GM19035 (cell line): ENCODE measurements at regions not wholly inside any gene's neighbourhood (a gene's known extent, or its start where the extent isn't known, plus 50 kb on each side); places are given as distances from the start of the nearest gene placed in this dataset.

Experiments used
- ATAC-seq: cut with Tn5 transposase; IDR thresholded peaks from one replicate; pipeline ENCODE4 v1.9.1; 2021; ENCODE audit not compliant: unreplicated experiment

DNA sequence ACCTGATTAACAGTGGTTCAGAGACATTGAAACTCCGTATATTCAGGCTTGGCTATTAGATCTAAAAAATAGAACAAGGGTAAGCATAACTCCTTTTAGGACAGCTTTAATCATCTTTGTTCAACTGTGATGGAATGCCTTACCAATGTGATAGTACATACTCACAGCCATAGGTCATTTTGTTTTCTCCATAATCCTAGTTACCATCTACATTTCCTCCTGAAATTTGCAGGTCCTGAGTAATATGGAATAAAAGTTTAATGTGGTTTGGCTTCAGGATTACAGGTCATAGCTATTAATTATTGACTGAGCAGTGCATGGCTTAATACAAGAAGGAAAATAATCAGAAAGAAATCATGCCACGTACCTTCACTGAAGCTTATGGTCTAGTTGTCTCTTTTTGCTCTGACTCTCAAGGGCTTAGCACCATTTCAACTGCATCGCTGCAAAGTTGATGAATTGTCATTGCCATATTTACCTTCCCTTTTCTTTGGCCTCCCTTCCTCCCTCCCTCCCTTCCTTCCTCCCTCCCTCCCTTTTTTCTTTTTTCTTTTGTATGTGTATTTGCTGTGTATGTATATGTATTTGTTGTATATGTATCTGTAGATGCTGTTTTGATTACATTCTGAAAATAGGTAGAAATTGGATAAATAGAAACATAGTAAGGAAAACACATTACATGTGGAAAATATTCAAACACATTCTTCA, 250.9 kb upstream of the ZNF608 start:
- ATAC-seq, result no peak

DNA sequence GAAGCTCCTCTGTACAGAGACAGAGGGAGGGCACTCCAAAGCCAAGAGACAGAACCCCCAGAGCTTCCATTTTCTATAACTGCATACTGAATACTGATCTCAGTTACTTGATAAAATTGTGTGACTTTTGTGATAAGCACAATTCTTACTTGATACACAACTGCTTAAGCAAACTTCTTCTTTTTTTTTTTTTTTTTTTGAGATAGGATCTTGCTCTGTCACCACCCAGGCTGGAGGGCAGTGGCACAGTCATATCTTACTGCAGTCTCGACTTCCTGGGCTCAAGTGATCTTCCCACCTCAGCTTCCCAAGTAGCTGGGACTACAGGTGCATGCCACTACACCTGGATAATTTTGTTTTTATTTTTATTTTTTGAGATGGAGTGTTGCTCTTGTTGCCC, 252.1 kb upstream of the ZNF608 start:
- ATAC-seq, result no peak

GRCh38 chr5:125002727-125003598, 256.5 kb upstream of the ZNF608 start:
- no peak for ATAC-seq

GRCh38 chr5:125004009-125004408, 257.6 kb upstream of the ZNF608 start:
- no peak for ATAC-seq

DNA sequence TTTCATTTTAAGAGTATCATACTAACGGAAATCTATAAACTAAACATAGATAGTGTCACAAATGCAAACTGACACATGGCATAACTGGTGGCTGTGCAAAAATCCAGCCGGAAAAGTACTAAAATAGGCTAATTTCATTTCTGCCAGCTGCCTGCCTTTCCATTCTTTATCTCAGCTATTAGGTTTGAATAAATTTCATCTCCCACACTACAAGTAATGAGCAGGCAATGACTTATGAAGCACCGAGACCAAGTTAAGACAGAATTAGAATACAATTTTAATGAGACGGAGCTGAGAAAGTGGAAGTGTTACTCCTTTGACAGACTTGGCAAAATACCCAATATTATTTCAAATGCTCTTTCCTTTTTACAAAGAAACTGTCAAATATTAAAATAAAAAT, 258.8 kb upstream of the ZNF608 start:
- no peak for ATAC-seq

DNA sequence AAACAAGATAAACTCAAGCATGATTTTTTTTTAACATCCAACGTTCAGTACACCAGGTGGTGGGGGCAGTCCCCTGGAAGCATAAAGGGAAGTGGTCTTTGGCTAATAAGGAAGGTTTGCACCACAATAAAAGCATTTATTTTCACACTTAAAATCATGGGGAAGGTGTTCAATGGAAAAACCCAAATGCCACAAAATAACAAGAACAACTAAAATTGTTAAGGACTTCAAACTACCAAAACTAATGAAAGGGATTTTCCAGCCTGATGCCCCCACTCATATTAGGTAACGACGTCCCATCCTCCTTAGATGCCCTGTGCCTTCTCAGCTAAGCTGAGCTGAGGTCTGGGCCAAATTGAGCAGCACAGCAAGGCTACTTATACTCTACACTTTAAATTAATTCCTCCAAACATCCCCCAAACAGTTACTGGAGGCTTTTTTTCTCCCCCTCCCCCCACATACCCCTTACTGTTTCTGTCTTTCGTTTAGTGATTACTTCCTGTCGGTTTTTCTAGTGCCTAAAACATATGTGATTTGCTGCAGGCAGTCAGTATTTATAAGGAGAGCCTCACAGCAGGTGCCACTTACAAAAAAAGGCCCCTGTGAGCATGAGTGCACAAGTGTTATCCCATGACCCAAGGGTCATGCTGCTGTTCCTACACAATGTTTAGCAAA, 259.7 kb upstream of the ZNF608 start:
- peak; percentile 61 for ATAC-seq

- no peak for ATAC-seq
Observed at GRCh38 chr5:125010356-125010755, 263.9 kb upstream of the ZNF608 start.

DNA sequence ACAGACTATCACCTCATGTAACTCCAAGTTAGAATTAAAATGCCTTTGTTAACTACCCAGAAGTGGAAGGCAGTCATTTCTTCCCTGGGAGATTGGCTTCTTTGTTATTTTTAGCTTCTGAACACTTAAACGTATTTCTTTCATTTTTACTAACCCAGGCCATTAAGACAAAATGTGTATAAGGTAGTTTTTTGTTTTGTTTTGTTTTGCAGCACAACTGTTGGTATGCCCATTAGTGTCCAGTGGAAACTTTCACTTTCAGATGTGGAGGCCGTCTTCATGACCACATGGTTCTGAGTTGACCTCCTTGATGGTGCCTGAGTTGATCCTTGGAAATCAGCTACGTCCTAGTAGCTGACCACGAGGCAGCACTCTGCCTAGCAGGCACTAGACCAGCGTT, 264.6 kb upstream of the ZNF608 start:
- ATAC-seq, result peak; percentile 52

DNA sequence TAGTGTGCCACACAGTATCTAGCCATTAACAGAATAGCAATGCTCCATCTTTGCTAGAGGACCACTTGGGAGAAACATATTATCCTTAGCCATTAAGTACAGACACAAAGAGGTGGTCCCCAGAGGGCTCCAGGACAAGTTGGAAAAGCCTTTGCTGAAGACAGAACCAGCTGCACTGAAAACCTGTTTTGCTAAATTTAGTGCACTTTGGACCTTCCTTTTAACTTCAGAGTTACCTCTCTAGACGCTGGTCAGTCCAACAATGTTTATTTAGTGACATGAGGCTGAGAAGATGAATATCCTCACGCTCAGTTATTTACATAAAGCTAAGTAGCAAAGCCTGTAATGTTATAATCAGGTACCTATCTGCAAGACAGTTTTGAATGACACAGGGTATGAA, 265.0 kb upstream of the ZNF608 start:
- peak; percentile 21 for ATAC-seq

DNA sequence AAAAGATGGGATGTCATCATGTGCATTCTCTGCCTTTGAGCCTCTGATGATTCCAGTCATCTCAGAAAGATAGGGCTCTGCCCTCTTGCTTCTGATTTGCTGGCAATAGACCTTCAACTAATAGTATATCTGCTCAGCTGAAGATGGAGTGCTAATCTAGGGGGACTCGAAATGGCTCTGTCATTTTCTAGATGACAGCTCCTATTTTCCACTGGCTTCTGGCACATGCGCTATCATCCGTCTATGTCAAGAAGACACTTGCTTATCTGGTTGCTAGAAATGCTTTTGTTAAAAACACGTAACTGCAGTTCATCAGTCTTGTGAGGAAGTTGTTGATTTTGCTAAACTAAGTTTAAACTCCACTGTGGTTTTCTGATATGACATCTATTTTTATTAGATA, 265.5 kb upstream of the ZNF608 start:
- no peak for ATAC-seq

DNA sequence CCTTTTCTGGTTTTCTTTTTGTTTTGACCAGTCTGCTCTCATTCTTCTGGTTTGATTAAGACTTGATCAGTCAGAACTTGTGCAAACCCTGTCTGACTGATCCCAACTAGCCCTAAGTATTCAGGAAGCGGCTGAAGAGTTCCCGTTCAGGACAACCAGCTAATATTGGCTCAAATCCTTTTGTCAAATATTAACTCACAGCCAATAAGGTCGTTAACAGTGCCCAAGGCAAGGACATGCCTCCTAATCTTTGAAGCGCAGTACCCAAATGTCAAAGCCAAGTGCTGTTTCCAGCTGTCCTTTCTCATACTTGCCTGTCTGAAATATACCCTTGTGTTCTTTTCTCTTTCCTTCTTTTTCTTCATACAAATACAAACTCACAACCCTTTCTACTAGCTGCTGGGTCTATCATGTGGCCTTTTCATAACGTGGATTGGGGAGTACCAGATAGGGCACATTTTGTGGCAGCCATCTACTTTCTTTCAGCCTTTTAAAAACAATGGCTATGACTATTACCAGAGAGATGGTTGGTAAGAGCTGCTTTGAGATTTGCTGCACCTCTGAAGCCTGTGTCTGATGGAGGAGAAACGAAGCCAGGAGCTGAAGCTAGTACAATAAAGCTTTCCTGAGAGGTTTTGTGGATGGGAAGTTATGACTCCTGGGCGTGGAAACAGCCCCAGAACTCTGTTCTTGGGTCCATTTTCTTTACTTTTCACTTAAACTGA, 266.4 kb upstream of the ZNF608 start:
- ATAC-seq, result no peak

- no peak for ATAC-seq
Observed at GRCh38 chr5:125014202-125014601, 267.8 kb upstream of the ZNF608 start.

DNA sequence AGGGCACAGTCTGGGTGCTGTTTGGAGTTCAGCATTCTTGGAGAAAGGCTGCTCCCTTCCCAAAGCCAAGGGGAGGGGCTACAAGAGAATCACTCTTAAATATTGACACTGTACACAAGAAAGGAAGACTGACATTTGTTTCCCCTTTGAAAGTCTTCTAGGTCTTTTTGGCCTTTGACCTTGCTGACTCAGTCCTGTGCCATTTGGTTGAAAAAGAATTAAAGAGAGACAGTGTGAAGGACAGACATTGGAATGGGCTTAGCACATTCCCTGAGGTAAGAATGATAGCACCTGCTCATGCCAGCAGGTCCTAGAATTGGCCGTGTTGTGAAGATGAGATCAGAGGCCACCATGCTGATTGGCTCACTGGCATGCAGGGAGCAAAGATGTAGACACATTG, 271.4 kb upstream of the ZNF608 start:
- no peak for ATAC-seq

GRCh38 chr5:125023673-125024072, 277.2 kb upstream of the ZNF608 start:
- ATAC-seq, result no peak

DNA sequence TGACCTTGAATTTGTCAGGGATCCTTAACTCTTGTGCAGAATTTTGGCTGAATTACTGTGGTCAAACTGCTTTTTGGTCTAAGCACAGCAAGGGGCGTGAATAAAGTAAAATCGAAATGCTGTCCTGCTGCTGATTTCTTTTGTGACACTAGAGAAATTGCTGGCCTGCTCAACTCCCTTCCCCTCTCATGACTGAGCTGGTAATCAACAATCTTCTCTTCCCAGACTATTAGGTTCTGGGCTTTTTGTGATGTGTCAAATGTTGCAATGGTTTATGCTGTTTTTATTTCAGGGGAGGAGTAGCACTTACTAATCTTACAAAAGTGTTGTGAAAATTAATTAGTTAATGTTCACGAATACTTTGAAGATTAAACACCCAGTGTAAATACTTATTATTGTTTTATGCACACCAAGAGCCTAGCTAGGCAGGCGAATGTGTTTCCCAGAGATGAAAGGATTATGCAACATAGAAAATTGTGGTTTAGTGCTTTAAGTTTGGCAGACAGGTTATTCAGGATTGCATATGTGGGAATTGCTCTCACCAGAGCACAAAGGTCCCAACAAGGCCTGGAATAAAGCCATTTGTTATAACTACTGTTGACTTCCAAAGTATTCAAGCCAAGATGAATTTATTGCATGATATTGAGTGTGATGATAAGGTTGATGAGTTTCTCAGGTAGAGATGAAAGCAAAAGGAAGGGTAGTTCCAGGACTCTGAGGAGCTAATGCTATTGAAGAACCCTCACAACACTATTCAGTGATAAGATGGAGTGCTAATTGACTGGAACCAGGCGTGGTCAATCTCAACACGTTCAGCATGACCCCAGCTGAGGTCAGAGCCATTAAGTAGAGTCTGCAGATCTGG, 280.7 kb upstream of the ZNF608 start:
- no peak for ATAC-seq

GRCh38 chr5:125032286-125032685, 285.8 kb upstream of the ZNF608 start:
- no peak for ATAC-seq

DNA sequence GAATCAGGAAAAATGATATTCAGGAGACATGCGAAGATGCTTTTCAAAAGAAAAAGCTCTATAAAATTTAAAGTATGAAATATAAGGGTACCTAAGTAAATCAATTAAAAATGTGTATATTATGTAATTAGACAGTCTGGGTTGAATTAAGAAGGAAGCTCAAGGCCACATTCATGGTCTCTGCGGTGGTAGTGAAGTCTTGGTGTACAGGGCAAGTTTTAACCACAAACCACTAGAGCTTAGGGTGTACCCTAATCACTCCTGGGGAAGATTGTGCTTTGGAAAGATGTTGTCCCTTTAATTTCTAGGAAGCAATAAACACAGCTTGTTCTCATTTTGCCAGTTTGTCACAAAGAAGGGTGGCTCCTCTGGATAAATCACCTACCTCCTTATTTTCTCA, 287.2 kb upstream of the ZNF608 start:
- ATAC-seq, result no peak

GRCh38 chr5:125034331-125034730, 287.9 kb upstream of the ZNF608 start:
- ATAC-seq, result no peak

GRCh38 chr5:125036494-125036893, 290.1 kb upstream of the ZNF608 start:
- ATAC-seq, result no peak

DNA sequence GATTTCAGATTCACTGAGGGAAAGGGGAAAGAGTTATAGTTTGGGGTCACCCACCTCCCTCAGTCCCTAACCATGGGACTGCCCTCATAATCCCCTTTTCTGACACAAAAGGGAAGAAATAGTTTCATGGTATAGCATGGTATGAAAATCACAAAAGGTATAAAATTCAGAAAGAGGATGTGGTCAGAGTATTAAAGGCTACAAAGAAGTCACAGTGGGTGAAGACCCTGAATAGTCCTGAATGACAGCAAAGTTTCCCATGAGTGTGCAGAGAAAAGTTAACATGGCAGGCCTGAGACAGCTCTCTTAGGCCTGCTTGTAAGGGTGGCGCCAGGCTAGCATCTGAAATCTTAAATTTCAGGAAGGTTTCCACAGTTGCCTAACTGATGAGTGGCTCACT, 290.6 kb upstream of the ZNF608 start:
- ATAC-seq, result no peak
